Endometrial microvascular endothelial cells (primary cell): ENCODE measurements at regions not wholly inside any gene's neighbourhood (a gene's known extent, or its start where the extent isn't known, plus 50 kb on each side); places are given as distances from the start of the nearest gene placed in this dataset.

Experiments
- in situ Hi-C: cut with HindIII; loops from 2 replicates; pipeline ENCODE4 v1.10.0; 2017; ENCODE audit warnings: low sequenced_read_pairs, low pct_unique_long_range_greater_than_20kb; ENCODE audit errors: inconsistent ontology term

DNA sequence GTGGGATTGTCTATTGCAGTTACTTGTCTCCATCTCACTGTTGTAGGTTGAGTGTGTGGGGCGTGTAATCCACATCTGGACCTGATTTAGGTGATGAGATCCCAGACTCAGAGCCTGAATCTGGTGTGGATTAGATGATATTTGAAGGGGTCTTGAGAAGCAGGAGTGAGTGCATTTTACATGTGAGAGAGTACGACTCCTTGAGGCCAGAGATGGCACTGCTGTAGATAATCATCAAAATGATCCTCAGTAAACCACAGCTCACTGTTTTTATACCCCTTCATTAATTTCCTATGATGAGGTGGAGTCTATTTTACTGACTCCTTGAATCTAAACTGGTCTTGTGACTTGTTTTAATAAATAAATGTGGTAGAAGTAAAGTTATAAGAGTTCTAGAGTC lies 732.5 kb downstream of the KCNJ2 start:
- in situ Hi-C loops, result no loop called here

DNA sequence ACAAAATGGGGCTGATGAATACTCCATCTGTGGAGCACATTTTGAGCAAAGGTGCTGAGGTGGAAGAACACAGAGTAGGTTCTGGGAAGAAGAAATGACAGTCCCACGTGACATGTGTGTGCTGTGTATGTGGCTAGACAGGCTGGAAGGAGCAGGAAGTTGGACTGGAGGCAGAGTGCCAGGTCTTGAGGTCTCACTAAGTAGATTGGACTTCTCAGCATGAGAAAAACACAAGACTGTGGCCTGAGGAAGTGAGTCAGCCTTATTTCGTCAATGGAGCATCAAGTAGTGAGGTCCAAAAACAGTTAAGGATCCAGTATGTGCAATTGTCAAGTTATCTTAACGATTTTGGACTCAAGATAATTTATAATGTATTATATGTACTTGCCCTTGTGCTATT lies 736.5 kb downstream of the KCNJ2 start:
- in situ Hi-C loops, result no loop called here

DNA sequence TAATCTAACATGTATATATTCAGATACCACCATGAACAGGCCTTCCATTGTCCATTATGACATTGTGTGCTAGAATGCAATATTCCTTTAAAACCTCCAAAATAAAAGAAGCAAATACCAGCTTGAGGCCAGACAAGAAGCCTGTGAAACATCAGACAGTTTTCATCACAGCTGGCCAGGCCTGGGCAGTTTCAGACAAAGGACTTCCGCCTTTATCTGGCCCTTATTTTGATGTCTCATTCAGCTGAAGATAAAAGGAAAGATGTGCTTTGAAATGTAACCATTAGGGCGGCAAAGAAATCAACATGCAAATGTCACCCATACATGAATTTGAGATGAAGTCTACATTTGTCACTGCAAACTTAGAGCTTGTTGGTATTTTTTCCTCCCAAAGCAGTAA lies 737.5 kb downstream of the KCNJ2 start:
- in situ Hi-C loops, result no loop called here

DNA sequence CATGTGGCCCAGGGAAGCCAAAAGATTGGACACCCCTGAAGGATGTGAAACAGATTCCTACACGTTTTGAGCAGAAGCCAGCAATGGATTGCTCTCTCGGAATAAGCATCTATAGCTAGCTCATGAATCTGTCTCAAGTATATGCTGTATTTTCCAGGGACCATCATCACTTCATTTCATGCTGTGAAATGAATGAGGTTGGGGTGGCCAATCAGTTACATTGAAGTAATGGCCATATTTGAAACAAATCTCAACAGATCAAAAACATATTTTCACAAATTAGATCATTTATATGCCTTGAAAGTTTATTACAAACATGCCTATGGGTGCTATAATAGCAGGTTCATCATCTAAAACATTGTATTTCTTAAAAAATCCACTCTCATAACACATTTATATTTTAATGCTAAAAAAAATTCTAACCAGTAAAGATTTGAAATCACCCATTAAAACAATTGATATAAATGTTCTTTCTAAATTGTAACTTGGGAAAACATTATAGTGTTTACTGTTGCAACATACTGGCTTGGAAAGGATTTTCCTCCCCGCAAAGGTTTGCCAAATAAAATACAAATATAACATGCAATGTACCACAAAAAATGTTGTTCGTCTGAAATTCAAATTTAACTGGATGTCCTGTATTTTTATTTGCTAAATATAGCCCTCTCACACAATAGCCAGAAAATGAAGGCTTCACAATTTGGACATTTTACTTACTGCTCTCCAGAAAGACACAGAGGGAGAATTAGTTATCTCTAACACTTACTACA lies 743.6 kb downstream of the KCNJ2 start:
- in situ Hi-C loops, result no loop called here

DNA sequence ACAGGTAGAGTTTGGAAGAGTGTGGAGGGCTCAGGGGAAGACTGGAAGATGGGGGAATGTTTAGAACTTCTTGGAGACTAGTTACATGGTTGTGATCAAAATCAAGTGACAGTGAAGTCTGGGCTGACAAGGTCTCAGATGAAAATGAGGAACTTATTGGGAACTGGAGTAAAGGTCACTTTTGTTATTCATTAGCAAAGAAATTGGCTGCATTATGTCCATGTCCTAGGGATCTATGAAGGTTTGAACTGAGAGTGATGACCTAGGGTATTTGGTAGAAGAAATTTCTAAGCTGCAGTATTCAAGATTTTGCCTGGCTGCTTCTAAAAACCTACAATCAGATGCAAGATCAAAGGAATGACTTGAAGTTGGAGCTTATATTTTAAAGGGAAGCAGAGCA lies 747.1 kb downstream of the KCNJ2 start:
- in situ Hi-C loops, result no loop called here

DNA sequence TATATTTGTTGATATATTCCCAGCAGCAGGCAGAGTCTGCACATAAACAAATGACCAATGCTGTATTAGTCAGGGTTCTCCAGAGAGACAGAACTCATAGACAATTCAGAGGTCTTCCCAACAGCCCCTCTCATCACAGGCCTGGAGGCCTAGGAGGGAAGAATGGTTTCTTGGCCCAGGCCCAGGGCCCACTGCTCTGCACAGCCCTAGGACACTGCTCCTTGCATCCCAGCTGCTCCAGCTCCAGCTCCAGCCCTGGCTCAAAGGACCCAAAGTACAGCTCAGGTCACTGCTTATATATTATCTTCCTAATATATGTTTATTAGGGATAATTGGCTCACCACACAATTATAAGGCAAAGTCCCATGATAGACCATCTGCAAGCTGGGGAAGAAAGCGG lies 749.9 kb downstream of the KCNJ2 start:
- in situ Hi-C loops, result no loop called here

DNA sequence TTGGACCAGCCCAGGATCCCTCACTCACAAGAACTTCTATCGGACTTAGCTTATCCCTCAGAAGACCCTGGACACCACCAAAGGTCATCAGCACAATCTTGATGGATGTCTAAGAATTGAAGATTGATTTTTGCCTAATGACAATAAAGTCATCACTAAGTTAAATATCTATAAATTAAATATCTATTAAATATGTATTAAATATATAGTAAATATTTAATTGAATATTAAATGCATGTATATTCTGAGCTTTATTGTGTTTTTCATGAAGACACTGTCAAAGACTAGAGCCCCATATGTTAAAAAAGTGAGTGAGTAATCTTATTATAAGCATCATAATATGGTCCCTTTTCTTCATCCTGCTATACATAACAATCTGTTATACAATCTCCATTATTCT lies 751.1 kb downstream of the KCNJ2 start:
- in situ Hi-C loops, result no loop called here

DNA sequence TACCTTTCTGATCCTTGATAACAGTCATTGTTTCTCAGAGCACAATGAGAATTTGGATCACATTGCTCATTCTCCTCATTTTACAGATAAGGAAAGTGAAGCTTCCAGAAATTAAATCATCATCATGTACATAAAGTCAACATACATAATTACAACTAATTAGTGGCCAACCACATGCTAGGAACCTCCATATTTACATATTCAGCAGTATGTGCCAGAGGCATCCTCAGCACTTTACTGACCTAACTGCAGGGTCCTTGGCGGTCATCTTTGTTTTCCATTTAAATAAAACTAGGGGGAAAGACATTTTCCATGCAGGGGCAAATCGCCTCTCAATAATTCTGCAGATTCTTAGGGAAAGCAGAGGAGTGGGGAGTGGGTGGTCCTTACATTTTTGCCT lies 752.9 kb downstream of the KCNJ2 start:
- in situ Hi-C loops, result no loop called here

DNA sequence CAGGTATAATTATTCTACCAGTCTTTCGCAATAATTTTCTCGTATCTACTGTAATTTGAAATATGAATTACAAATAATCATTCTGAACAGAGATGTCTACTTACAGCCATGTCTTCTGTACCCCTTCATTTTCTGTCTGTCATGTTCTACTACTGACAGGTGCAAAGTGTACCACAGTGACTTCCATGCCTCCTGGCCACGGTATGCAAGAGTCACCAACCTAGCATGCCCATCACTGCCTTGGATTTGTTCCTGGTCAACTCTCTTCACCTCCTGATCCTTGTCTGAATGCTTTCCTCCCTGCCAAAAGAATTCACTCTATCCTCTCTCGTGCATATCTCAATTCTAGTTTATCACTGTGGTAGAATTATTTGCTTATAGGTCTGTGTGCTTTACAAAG lies 755.4 kb downstream of the KCNJ2 start:
- in situ Hi-C loops, result no loop called here

DNA sequence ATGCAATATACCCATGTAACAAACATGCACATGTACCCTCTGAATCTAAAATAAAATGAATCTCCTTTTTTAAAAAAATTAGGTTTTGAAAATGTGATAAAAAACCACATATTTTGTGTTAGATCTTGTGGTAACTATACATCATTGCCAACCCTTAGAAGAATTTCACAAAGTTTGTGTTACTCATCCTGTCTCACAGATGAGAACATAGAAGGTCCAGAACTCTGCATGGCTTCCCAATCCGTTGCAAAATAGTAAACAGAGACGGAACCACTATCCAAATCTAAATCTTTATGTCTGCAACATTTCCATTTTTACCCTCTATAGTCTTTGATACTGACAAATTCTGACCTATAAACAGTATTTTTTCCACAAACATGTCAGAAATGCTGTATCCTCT lies 759.9 kb downstream of the KCNJ2 start:
- in situ Hi-C loops, result no loop called here

DNA sequence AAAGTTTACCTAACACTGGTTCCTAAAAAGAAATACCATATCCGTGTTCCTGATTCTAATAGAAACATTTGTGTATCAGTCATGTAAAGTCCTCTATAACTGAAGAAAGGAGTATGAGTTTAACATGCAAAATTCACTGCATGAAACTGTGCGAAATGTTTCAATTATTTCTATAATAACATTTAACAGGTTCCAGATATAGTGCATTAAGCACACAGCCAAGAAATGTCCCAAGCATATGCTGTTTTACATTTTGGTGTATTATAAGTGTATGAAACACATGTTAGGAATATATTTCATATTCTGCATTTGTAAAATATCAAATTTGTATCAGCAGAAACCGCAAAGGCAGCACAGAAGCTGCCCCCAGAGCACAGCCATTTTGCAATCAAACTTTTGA lies 764.9 kb downstream of the KCNJ2 start:
- in situ Hi-C loops, result no loop called here

DNA sequence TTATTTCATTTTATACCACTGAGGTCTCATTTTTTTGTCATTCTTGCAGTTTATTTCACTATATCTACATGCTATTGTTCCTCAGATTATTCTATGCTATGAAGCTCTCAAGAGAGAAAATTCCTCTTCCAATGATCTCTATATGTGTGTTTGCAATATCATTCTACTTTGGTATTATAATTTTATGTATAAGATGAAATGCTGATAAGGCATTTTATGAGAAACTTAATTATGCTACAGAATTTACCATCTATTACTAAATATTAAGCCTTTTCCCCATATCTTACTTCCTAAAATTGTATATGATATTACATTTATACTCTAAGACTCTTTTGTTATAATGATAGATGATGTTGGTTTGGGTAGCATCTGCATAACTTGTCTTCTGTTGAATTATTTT lies 765.5 kb downstream of the KCNJ2 start:
- in situ Hi-C loops, result no loop called here

DNA sequence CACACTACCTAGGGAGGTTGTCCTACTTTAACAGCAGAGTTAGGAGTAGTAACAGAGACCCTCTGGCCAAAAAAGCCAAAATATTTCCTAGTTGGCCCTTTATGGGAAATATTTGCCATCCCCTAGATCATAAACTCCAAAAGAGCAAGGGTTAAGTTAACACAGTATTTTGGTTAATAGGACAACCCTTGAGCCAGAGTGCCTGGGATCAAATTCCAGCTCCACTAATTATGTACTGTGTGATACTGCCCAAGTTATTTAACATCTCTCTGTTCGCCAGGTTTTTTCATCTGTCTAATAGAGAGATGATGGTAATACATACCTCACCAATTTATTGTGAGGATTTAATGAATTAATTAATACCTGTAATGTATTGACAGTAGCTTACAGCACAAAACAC lies 767.4 kb downstream of the KCNJ2 start:
- in situ Hi-C loops, result no loop called here

DNA sequence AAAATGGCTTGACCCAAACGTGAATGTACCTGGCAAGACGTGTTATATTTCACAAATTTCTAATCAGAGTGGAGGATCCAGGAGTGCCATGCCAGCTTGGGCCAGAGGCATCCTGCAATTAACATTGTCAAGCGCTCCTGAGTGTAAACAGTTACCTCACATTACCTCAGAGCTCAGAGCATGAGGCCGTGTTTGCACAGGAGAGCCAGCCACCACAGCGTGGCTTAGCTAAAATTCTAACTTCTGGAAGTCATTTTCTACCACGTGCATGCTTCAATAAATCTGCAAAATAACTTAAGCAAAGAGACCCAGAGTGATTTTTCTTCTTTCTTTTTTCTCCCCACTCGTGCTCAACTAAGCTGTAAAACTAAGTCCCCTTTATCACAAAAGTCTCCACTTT lies 769.0 kb downstream of the KCNJ2 start:
- in situ Hi-C loops, result no loop called here

DNA sequence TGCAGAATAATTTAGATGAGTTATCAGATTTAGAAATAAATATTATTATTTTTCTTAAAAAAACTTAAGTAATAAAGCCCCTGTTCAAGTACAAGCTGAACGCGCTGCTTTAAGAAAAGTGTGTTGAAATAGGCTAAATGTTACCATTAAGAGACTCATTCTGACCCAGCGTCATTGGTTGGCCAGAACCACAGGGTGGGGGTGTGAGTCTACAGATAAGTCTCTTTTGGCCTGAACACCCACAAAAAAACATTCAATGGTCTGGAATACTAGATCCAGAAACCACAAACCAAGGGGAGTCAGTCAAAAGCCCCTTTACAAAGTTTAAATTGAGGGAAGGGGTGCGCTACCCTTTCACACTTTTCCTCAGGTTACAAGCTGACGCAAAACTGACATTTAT lies 776.1 kb downstream of the KCNJ2 start:
- in situ Hi-C loops, result no loop called here

DNA sequence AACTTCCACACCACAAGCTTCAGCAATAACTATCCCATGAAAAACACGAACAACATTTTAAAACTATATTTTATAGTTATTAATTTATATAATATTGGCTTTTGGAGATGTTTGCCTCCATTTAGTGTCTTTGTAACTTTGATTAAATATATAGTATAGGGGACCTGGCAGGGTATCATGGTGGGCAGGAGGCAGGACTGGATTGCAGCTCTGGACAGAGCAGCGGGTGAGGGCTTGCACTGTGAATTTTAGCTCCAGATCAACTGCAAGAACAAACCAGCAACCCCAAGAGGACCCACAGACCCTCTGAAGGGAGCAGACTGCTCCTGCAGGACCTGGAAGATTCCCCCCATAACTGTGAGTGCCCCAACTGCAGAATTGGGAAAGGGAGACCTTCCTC lies 777.9 kb downstream of the KCNJ2 start:
- in situ Hi-C loops, result no loop called here

DNA sequence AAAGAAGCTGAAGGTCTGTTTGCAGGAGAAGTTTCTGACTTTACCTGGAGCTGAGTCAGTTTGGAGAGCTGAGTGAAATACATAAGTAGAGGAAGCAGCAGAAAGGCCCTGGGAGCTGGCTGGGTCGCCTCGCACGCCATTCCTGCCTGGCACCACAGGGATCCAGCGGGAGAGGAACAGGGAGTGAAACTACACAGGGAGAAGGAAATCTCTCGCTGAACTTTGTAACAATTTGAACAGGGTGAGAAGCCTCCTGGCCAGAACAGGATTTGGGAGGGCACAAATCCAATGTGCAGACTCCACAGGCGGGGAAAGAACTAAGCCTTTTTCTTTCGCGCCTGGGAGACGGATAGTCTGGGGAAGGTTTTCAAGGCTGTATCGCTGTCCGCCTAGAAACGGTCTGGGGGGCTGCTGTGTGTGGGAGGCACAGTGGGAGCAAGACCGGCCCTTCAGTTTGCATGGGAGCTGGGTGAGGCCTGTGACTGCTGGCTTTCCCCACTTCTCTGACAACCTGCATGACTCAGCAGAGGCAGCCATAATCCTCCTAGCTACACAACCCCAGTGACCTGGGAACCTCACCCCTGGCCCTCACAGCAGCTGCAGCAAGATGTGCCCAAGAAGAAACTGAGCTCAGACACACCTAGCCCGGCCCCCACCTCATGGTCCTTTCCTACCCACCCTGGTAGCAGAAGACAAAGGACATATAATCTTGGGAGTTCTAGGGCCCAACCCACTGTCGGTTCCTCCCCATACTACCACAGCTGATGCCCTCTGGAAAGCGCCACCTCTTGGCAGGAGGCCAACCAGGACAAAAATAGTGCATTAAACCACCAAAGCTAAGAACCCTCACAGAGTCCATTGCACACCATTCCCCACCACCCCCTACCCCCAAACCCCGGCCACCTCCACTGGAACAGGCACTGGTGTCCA lies 778.6 kb downstream of the KCNJ2 start:
- in situ Hi-C loops, result no loop called here

DNA sequence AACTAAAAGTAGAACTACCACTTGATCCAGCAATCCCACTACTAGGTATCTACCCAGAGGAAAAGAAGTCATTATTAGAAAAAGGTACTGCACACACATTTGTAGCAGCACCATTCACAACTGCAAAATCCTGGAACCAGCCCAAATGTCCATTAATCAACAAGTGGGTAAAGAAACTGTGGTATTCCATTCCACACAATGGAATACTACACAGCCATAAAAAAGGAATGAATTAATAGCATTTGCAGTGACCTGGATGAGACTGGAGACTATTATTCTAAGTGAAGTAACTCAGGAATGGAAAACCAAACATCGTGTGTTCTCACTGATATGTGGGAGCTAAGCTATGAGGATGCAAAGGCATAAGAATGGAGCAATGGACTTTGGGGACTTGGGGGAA lies 783.8 kb downstream of the KCNJ2 start:
- in situ Hi-C loops, result loop anchor here (10.0 kb wide), 1 partner anchor 58 kb away; no protein-coding TSS in a partner anchor

DNA sequence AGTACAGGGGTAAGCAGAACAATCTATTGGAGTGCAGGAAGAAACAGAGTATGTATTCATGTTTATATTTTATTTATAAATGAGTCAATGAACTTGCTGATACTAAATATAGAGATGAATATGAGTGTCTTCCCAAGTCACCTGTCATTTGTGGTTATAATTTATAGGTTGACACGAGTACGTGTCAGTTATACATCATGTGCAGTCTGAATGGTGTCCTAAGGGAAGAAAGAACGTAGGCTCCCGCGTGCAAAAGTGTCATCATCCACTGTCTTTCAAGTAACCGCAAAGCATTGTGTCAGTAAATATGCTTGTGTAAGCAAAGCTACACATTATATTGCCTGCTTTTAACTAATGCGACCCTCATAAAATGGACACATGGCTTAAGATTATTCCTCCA lies 786.1 kb downstream of the KCNJ2 start:
- in situ Hi-C loops, result loop anchor here (10.0 kb wide), 1 partner anchor 61 kb away; no protein-coding TSS in a partner anchor

DNA sequence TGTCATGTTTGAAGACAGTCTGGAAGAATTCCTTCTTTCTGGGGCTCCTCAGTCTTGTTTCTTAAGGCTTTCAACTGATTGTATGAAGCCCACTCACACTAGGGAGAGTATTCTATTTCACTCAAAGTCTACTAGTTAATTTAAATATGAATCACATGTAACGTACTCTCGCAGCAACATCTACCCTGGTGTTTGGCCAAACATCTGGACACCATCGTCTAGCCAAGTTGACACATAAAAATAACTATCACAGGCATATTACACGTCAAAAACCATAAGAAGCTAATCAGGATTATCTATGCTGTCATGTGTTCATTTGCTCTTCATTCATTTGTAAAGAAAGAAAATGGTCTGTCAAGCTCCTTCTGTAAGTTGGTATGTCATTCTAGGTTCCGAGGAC lies 787.4 kb downstream of the KCNJ2 start:
- in situ Hi-C loops, result loop anchor here (10.0 kb wide), 1 partner anchor 62 kb away; no protein-coding TSS in a partner anchor
